Transverse colon (tissue), 4 donors: ENCODE measurements at regions not wholly inside any gene's neighbourhood (a gene's known extent, or its start where the extent isn't known, plus 50 kb on each side); places are given as distances from the start of the nearest gene placed in this dataset.

Experiments
- DNase-seq: peaks from one replicate; pipeline ENCODE4 v3.0.0-alpha.2; 2019
- H3K27ac ChIP-seq, 4 donors: fragments of 200-600 bp; sonication (generic); 2 replicates each; pipeline ENCODE4 v1.5.1; 2016 to 2018; ENCODE audit warnings: inconsistent platforms in 4 of 4
- H3K27me3 ChIP-seq: fragments of 200-600 bp; sonication (generic); 2 replicates; pipeline ENCODE4 v1.5.1; 2017; ENCODE audit warnings: inconsistent platforms
- H3K36me3 ChIP-seq, 4 donors: fragments of 200-600 bp; sonication (generic); 2 replicates each; pipeline ENCODE4 v1.5.1; 2017 to 2019; ENCODE audit warnings: inconsistent platforms in 4 of 4
- H3K4me1 ChIP-seq, 4 donors: fragments of 200-600 bp; sonication (generic); 2 replicates each; pipeline ENCODE4 v1.5.1; 2017 to 2020; ENCODE audit warnings: inconsistent platforms in 4 of 4
- H3K4me3 ChIP-seq, 4 donors: fragments of 200-600 bp; sonication (generic); 1 replicate in 1 of 4; 2 replicates in 3 of 4; pipeline versions ENCODE4 v1.5.1 to v1.6.1; 2017 to 2019; ENCODE audit warnings: inconsistent platforms in 4 of 4
- H3K9me3 ChIP-seq, 2 donors: fragments of 200-600 bp; sonication (generic); 2 replicates each; pipeline ENCODE4 v1.5.1; 2017 to 2019; ENCODE audit warnings: inconsistent platforms in 2 of 2
- EP300 ChIP-seq: sonication (generic); formaldehyde crosslinking; IDR thresholded peaks from one replicate; pipeline ENCODE4 v1.6.1; 2017; ENCODE audit warnings: antibody characterized with exemption, low read depth
- POLR2A ChIP-seq: fragments of 450-650 bp; IDR thresholded peaks from one replicate; pipeline ENCODE4 v1.6.1; 2016; ENCODE audit warnings: antibody characterized with exemption, mild to moderate bottlenecking, moderate library complexity
- POLR2AphosphoS5 ChIP-seq, 3 donors: sonication (generic); formaldehyde crosslinking; IDR thresholded peaks; one replicate each; pipeline ENCODE4 v1.6.1; 2016; ENCODE audit warnings: antibody characterized with exemption in 3 of 3
- WGBS, 2 donors: methylation state at CpG; one replicate each; pipeline ENCODE4 v1.1.5; 2018; ENCODE audit warnings: low coverage in 1 of 2; 5-methylcytosine and 5-hydroxymethylcytosine counted together
- in situ Hi-C, 4 donors: fragments of 200-750 bp; cut with MboI; loops; one replicate each; pipeline versions ENCODE4 v1.15.0 to v1.15.1; 2017; ENCODE audit warnings: low sequenced_read_pairs in 3 of 4, low pct_ligation_motif_present in 1 of 4, low pct_unique_long_range_greater_than_20kb in 1 of 4
- intact Hi-C: fragments of 100-400 bp; cut with DNase I; formaldehyde crosslinking; loops from one replicate; pipeline ENCODE4 v1.15.1; 2023; ENCODE audit warnings: low total_unique reads
- TF ChIP-seq, protein P1 (sequence below), 5 experiments: fragments of 200-600 bp in 3 of 5; fragments of 450-650 bp in 2 of 5; sonication (generic) in 3 of 5; IDR thresholded peaks; 1 replicate in 2 of 5; 2 replicates in 3 of 5; pipeline ENCODE4 v1.5.1; 2016 to 2017; ENCODE audit warnings: antibody characterized with exemption in 5 of 5, inconsistent platforms in 3 of 5, mild to moderate bottlenecking in 2 of 5, moderate library complexity in 1 of 5

DNA sequence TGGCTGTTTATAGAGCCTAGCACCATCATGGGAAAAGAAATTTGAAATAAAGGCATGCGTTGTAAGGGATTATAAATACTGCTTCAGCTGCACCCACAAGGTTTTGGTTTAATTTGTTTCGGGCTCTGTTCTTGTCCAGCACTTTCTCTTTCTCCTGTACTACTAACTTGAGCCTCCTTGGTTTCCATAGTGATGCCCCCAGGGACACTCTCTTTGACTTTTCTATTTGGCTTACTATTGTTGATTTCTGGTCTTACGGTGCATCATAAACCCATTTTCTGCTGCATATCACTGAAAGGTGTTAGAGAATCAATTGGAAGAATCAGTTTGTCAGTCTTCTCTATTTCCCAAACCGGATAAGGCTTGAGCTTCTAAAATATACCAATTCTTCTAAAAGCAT is 1674.3 kb upstream of the RAG2 start:
- no peak for TF ChIP-seq EP300
- TF ChIP-seq, protein P1, sequence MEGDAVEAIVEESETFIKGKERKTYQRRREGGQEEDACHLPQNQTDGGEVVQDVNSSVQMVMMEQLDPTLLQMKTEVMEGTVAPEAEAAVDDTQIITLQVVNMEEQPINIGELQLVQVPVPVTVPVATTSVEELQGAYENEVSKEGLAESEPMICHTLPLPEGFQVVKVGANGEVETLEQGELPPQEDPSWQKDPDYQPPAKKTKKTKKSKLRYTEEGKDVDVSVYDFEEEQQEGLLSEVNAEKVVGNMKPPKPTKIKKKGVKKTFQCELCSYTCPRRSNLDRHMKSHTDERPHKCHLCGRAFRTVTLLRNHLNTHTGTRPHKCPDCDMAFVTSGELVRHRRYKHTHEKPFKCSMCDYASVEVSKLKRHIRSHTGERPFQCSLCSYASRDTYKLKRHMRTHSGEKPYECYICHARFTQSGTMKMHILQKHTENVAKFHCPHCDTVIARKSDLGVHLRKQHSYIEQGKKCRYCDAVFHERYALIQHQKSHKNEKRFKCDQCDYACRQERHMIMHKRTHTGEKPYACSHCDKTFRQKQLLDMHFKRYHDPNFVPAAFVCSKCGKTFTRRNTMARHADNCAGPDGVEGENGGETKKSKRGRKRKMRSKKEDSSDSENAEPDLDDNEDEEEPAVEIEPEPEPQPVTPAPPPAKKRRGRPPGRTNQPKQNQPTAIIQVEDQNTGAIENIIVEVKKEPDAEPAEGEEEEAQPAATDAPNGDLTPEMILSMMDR (IDR thresholded peaks at IDR 0.05) = no peak
- in situ Hi-C loops = no loop called here
- no peak overlapping the region for H3K4me3 ChIP-seq

DNA sequence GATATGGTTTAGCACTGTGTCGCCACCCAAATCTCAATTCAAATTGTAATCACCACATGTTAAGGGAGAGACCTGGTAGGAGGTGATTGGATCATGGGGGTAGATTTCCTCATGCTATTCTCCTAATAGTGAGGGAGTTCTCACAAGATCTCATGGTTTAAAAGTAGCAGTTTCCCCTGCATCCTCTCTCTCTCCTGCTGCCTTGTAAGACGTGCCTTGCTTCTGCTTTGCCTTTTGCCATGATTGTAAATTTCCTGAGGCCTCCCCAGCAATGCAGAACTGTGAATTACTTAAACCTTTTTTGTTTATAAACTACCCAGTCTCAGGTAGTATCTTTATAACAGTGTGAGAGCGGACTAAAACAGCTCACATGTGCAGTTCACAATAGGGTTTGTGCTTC is 1668.7 kb upstream of the RAG2 start:
- H3K9me3 ChIP-seq = peaks cover 0 to 3% of the 10 kb centered on the region in 2 donors
- WGBS, 2 donors = 33 to 67% methylated on average over 1 to 3 of the region's 3 CpGs
- H3K27ac ChIP-seq = no peak overlapping the region
- no peaks in the 10 kb centered on the region for H3K36me3 ChIP-seq
- intact Hi-C loops = no loop called here
- in situ Hi-C loops = no loop called here
- H3K4me3 ChIP-seq = no peak overlapping the region
- no peak for TF ChIP-seq EP300
- TF ChIP-seq, protein P1 (IDR thresholded peaks at IDR 0.05) = no peak
- TF ChIP-seq POLR2AphosphoS5 (IDR thresholded peaks at IDR 0.05) = no peak
- no peak for TF ChIP-seq POLR2A
- H3K4me1 ChIP-seq = no peaks in the 10 kb centered on the region
- DNase-seq = no peak
- no peaks in the 10 kb centered on the region for H3K27me3 ChIP-seq

More for the DNA sequence above, 1674.3 kb upstream of the RAG2 start:
- no peaks in the 10 kb centered on the region for H3K9me3 ChIP-seq
- WGBS, 2 donors = 73 to 77% methylated on average over 4 of the region's 4 CpGs
- H3K27ac ChIP-seq = no peak overlapping the region
- no peak for DNase-seq
- intact Hi-C loops = no loop called here
- no peaks in the 10 kb centered on the region for H3K4me1 ChIP-seq
- H3K36me3 ChIP-seq = no peaks in the 10 kb centered on the region
- no peaks in the 10 kb centered on the region for H3K27me3 ChIP-seq

DNA sequence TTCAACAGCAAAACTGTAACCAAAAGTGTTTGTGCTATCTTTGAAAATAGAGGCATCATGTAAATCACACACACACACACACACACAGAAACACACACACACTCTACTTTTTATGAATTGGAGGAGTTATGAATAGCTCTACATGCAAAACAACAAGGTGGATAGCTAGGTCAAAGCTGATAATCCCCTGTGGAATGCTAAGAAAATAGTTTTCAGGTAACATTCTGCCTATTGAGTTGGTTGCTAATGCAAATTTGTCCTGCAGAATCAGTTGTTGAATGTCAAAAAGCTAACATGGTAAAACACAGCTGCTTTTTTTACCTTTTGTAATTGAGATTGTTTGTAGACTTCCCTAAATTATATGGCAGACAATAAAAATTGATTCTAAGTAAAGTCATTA is 1658.4 kb upstream of the RAG2 start:
- H3K27ac ChIP-seq = no peak overlapping the region
- no peak overlapping the region for H3K4me3 ChIP-seq
- in situ Hi-C loops = no loop called here
- no peaks in the 10 kb centered on the region for H3K27me3 ChIP-seq
- no peak for DNase-seq
- intact Hi-C loops = loop anchor here (5.0 kb wide), 1 partner anchor 186 kb away; no protein-coding TSS in a partner anchor
- no peaks in the 10 kb centered on the region for H3K9me3 ChIP-seq
- H3K4me1 ChIP-seq = no peaks in the 10 kb centered on the region
- no peaks in the 10 kb centered on the region for H3K36me3 ChIP-seq
- TF ChIP-seq POLR2A (no peak), POLR2AphosphoS5 (IDR thresholded peaks at IDR 0.05) (no peak), EP300 (no peak)
- TF ChIP-seq, protein P1 (IDR thresholded peaks at IDR 0.05) = no peak

DNA sequence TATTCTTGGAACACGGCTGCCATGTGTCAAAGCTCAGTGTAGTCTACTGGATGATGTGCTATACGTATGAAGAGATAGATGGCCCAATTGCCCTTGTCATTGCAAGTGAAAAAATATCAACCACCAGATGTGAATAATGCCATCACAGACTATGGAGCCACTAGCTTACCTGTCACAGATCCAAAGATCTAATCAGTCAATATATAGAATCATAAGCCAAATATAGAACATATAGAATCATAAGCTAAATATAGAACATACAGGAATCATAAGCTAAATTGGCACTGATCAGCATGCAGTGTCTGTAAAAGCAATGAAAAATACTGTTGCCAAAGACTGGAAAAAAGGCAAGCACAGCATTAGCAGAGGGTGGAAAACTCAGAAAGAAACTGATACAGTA is 1656.9 kb upstream of the RAG2 start:
- H3K27me3 ChIP-seq = no peaks in the 10 kb centered on the region
- TF ChIP-seq EP300 = no peak
- TF ChIP-seq POLR2AphosphoS5 (IDR thresholded peaks at IDR 0.05) = no peak
- TF ChIP-seq POLR2A = no peak
- TF ChIP-seq, protein P1 (IDR thresholded peaks at IDR 0.05) = no peak
- no peaks in the 10 kb centered on the region for H3K36me3 ChIP-seq
- no peak for DNase-seq
- in situ Hi-C loops = no loop called here
- H3K9me3 ChIP-seq = no peaks in the 10 kb centered on the region
- WGBS, 2 donors = 72 to 90% methylated on average over 2 of the region's 2 CpGs
- no peak overlapping the region for H3K4me3 ChIP-seq
- intact Hi-C loops = loop anchor here (5.0 kb wide), 1 partner anchor 187 kb away; no protein-coding TSS in a partner anchor
- H3K27ac ChIP-seq = no peak overlapping the region
- H3K4me1 ChIP-seq = no peaks in the 10 kb centered on the region
